ENCODE measurements at regions not wholly inside any gene's neighbourhood (a gene's known extent, or its start where the extent isn't known, plus 50 kb on each side); places are given as distances from the start of the nearest gene placed in this dataset.
"Not testable (repeated sequence)": the region's sequence is repeated elsewhere in the genome, so short reads cannot be mapped to it uniquely, and the experiment has no call there.

DNA sequence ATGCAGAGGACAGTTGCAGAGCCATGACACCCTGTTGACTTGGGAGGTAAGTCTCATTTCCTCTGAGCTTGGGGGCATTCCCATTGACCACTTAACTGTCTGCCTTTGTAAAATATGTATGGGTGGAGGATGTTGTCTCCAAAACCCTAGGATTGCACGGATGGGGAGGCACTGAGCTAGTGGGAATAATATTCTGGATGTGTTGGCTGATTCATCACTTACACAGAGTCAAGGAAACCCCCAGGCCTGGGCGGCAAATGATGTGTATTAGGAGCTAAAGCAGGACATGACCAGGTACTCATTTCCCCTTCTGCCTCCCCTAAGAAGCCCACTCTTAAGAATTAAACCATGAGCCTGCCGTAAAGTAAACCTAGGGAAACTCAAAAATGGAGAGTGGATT, 319.4 kb downstream of the VRK1 start:
- no peak overlapping the region for H3K27ac Mint-ChIP-seq
- TF ChIP-seq, protein P1, sequence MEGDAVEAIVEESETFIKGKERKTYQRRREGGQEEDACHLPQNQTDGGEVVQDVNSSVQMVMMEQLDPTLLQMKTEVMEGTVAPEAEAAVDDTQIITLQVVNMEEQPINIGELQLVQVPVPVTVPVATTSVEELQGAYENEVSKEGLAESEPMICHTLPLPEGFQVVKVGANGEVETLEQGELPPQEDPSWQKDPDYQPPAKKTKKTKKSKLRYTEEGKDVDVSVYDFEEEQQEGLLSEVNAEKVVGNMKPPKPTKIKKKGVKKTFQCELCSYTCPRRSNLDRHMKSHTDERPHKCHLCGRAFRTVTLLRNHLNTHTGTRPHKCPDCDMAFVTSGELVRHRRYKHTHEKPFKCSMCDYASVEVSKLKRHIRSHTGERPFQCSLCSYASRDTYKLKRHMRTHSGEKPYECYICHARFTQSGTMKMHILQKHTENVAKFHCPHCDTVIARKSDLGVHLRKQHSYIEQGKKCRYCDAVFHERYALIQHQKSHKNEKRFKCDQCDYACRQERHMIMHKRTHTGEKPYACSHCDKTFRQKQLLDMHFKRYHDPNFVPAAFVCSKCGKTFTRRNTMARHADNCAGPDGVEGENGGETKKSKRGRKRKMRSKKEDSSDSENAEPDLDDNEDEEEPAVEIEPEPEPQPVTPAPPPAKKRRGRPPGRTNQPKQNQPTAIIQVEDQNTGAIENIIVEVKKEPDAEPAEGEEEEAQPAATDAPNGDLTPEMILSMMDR (IDR thresholded peaks at IDR 0.05): no peak
- H3K27me3 Mint-ChIP-seq (ENCODE audit: insufficient read depth): no peaks in the 10 kb centered on the region; the same call in 1 of the 2 replicates
- H3K36me3 Mint-ChIP-seq (ENCODE audit: low read depth): no peaks in the 10 kb centered on the region
- H3K4me3 Mint-ChIP-seq: no peak overlapping the region
- H3K4me1 Mint-ChIP-seq (ENCODE audit: low read depth): peaks cover 34% of the 10 kb centered on the region; the same call in 1 of the 2 replicates
- peaks cover 30% of the 10 kb centered on the region for H3K9me3 Mint-ChIP-seq
- no peak for DNase-seq

- no peak overlapping the region for H3K4me3 Mint-ChIP-seq
- H3K9me3 Mint-ChIP-seq: peaks cover 41% of the 10 kb centered on the region
- H3K27me3 Mint-ChIP-seq (ENCODE audit: insufficient read depth): no peaks in the 10 kb centered on the region; the same call in 1 of the 2 replicates
- H3K4me1 Mint-ChIP-seq (ENCODE audit: low read depth): peaks cover 40% of the 10 kb centered on the region; the same call in 1 of the 2 replicates
- no peaks in the 10 kb centered on the region for H3K36me3 Mint-ChIP-seq (ENCODE audit: low read depth)
- DNase-seq: no peak
- TF ChIP-seq, protein P1 (IDR thresholded peaks at IDR 0.05): no peak
- H3K27ac Mint-ChIP-seq: no peak overlapping the region
These were observed 320.5 kb downstream of the VRK1 start for GRCh38 chr14:97117693-97118092.

DNA sequence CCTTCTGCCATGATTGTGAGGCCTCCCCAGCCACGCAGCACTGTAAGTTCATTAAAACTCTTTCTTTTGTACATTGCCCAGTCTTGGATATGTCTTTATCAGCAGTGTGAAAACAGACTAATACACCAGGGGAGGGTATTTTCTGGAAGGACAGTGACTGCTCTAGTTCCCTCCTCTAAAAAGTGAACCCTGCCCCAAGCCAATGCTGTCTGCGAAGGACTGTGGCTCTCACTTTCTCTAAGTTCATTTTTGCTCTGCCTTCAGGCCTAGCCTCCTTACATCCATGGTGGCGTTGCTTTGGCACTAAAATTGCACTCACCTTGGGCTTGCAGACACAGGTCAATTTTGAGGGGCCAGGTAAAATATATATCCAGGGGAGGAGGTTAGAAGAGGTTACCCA, 323.0 kb downstream of the VRK1 start:
- no peaks in the 10 kb centered on the region for H3K27me3 Mint-ChIP-seq (ENCODE audit: insufficient read depth)
- TF ChIP-seq, protein P1 (IDR thresholded peaks at IDR 0.05): no peak

DNA sequence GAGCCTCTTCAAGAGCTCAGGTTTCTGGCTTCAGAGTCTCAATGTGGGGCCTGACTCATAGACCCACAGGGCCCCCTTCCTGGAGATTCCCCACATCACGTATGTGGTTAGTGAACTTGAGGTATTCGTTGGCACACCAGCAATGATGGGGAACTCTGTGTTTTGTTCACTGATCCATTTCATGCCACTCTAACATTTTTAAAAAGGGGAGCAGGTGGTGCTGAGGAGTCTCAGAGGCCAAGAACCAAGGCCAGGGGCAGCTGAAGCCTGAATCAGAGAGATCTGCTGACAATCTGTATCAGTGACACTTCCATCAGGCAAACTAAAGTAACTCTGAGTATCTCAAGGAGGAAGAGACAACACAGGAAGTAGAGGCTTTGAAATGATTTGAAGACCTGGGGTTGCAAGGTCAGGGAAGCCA, 323.4 kb downstream of the VRK1 start:
- Mint-ChIP-seq H3K4me3 (no peak overlapping the region), H3K9me3 (peaks cover 44% of the 10 kb centered on the region), H3K27me3 (ENCODE audit: insufficient read depth) (no peaks in the 10 kb centered on the region), H3K27ac (no peak overlapping the region), H3K4me1 (ENCODE audit: low read depth) (peaks cover 18% of the 10 kb centered on the region; the same call in 1 of the 2 replicates), H3K36me3 (ENCODE audit: low read depth) (no peaks in the 10 kb centered on the region)
- TF ChIP-seq, protein P1 (IDR thresholded peaks at IDR 0.05): no peak
- no peak for DNase-seq

More for the DNA sequence above, 323.0 kb downstream of the VRK1 start:
- Mint-ChIP-seq H3K9me3 (peaks cover 43% of the 10 kb centered on the region), H3K27ac (no peak overlapping the region), H3K4me3 (no peak overlapping the region), H3K4me1 (ENCODE audit: low read depth) (peaks cover 22% of the 10 kb centered on the region; the same call in 1 of the 2 replicates), H3K36me3 (ENCODE audit: low read depth) (no peaks in the 10 kb centered on the region)
- DNase-seq: no peak

DNA sequence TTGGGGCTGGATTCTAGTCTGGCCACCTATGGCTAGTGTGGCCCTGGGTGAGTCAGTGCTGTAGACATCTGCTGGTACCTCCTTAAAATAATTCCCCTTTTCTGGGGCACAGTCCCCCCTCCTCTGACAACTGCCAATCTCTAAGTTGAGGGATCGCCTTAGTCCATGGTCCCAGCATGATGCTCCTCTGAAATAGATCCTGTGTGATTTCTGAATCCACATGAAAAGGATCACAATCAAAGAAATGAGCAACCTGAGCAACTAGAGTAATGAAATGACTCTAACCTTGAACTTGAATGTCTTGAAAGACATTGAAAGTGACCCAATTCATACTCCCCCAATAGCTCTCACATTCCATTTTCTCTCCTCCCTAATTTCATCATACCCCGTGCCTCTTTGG, 332.5 kb downstream of the VRK1 start:
- Mint-ChIP-seq H3K27me3 (ENCODE audit: insufficient read depth) (no peaks in the 10 kb centered on the region; the same call in 1 of the 2 replicates), H3K27ac (no peak overlapping the region), H3K4me1 (ENCODE audit: low read depth) (no peaks in the 10 kb centered on the region), H3K4me3 (no peak overlapping the region), H3K36me3 (ENCODE audit: low read depth) (peaks cover 5% of the 10 kb centered on the region; the same call in 1 of the 2 replicates), H3K9me3 (peaks cover 37% of the 10 kb centered on the region)
- DNase-seq: no peak
- TF ChIP-seq, protein P1 (IDR thresholded peaks at IDR 0.05): no peak

DNA sequence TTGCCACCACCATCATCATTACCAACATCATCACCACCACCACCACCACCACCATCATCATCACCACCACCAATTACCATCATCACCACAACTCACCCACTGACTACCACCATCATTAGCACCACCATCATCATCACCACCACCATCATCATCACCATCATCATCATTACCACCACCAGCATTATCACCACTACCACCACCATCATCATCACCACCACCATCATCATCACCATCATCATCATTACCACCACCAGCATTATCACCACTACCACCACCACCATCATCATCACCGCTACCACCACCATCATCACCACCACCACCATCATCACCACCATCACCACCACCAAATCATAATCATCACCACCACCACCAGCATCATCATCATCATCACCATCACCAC, 338.7 kb downstream of the VRK1 start:
- not testable (repeated sequence) for DNase-seq; H3K36me3 Mint-ChIP-seq (ENCODE audit: low read depth); H3K4me1 Mint-ChIP-seq (ENCODE audit: low read depth); H3K4me3 Mint-ChIP-seq; H3K27me3 Mint-ChIP-seq (ENCODE audit: insufficient read depth); H3K27ac Mint-ChIP-seq
- peaks cover 52% of the 10 kb centered on the region for H3K9me3 Mint-ChIP-seq
